ENCODE measurements at regions not wholly inside any gene's neighbourhood (a gene's known extent, or its start where the extent isn't known, plus 50 kb on each side); places are given as distances from the start of the nearest gene placed in this dataset.

DNA sequence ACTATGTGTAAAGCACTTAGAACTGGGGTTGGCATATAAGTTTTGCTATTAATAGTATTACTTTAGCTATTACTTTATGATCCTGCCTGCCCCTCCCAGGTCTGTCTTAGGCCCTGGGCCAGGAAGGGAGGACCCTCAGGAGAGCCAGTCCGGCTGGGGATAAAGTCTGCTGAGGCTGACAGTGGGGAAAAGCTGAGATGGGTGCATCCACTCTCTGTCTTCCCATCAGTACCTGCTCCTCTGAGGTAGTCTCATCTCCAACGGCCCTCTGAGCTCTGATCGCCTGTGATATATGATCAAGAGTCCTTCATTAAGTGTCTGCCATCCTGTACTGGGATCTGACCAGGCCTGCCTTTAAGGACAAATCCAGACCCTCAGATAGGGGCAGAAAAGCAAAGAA, 156.5 kb upstream of the PJA1 start:
- Mint-ChIP-seq H3K27me3 (peaks cover 49% of the 10 kb centered on the region), H3K4me1 (ENCODE audit: low read depth) (no peaks in the 10 kb centered on the region), H3K36me3 (ENCODE audit: low read depth) (no peaks in the 10 kb centered on the region), H3K9me3 (no peaks in the 10 kb centered on the region), H3K27ac (no peak overlapping the region), H3K4me3 (no peak overlapping the region)
- no peak for DNase-seq

GRCh38 chrX:69321006-69321655, 155.9 kb upstream of the PJA1 start:
- no peak overlapping the region for H3K4me3 Mint-ChIP-seq
- peaks cover 53% of the 10 kb centered on the region for H3K27me3 Mint-ChIP-seq
- H3K36me3 Mint-ChIP-seq (ENCODE audit: low read depth): no peaks in the 10 kb centered on the region
- no peak overlapping the region for H3K27ac Mint-ChIP-seq
- DNase-seq: no peak
- no peaks in the 10 kb centered on the region for H3K9me3 Mint-ChIP-seq
- no peaks in the 10 kb centered on the region for H3K4me1 Mint-ChIP-seq (ENCODE audit: low read depth)

GRCh38 chrX:69320116-69320515, 154.9 kb upstream of the PJA1 start:
- DNase-seq: no peak
- Mint-ChIP-seq H3K27ac (no peak overlapping the region), H3K9me3 (no peaks in the 10 kb centered on the region), H3K36me3 (ENCODE audit: low read depth) (no peaks in the 10 kb centered on the region), H3K4me3 (no peak overlapping the region), H3K27me3 (peaks cover 54% of the 10 kb centered on the region), H3K4me1 (ENCODE audit: low read depth) (no peaks in the 10 kb centered on the region)

GRCh38 chrX:69319376-69319775, 154.1 kb upstream of the PJA1 start:
- H3K4me1 Mint-ChIP-seq (ENCODE audit: low read depth): no peaks in the 10 kb centered on the region
- H3K4me3 Mint-ChIP-seq: no peak overlapping the region
- H3K27ac Mint-ChIP-seq: no peak overlapping the region
- no peaks in the 10 kb centered on the region for H3K36me3 Mint-ChIP-seq (ENCODE audit: low read depth)
- no peak for DNase-seq
- H3K27me3 Mint-ChIP-seq: peaks cover 54% of the 10 kb centered on the region
- no peaks in the 10 kb centered on the region for H3K9me3 Mint-ChIP-seq

GRCh38 chrX:69318651-69319340, 153.5 kb upstream of the PJA1 start:
- H3K9me3 Mint-ChIP-seq: no peaks in the 10 kb centered on the region
- H3K36me3 Mint-ChIP-seq (ENCODE audit: low read depth): no peaks in the 10 kb centered on the region
- DNase-seq: no peak
- no peaks in the 10 kb centered on the region for H3K4me1 Mint-ChIP-seq (ENCODE audit: low read depth)
- no peak overlapping the region for H3K27ac Mint-ChIP-seq
- H3K27me3 Mint-ChIP-seq: peaks cover 54% of the 10 kb centered on the region
- no peak overlapping the region for H3K4me3 Mint-ChIP-seq

DNA sequence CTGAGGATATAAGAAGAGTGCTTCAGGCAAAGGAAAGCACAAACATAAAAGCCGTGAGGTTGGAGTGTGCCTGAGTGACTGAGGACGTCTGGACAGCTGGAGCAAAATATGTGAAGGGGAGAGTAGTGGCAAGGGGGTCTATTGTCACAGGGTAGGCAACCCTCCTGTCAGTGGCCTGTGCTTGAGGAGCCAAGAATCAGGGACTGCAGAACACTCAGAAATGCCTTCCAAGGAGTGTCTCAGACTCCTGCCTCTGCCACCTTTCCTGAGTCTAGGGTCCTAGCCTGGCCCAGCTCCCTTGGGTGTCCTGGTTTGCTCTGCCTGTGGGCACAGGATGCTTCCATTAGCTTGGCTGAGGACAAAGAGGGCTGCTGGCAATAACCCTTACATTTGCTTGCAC, 152.5 kb upstream of the PJA1 start:
- Mint-ChIP-seq H3K4me3 (no peak overlapping the region), H3K27me3 (peaks cover 54% of the 10 kb centered on the region), H3K4me1 (ENCODE audit: low read depth) (no peaks in the 10 kb centered on the region), H3K9me3 (no peaks in the 10 kb centered on the region), H3K36me3 (ENCODE audit: low read depth) (no peaks in the 10 kb centered on the region), H3K27ac (no peak overlapping the region)
- DNase-seq: no peak

- H3K36me3 Mint-ChIP-seq (ENCODE audit: low read depth): no peaks in the 10 kb centered on the region
- H3K9me3 Mint-ChIP-seq: no peaks in the 10 kb centered on the region
- DNase-seq: no peak
- H3K27me3 Mint-ChIP-seq: peaks cover 43% of the 10 kb centered on the region
- no peak overlapping the region for H3K4me3 Mint-ChIP-seq
- no peak overlapping the region for H3K27ac Mint-ChIP-seq
- no peaks in the 10 kb centered on the region for H3K4me1 Mint-ChIP-seq (ENCODE audit: low read depth)
Measured at GRCh38 chrX:69314436-69315348, 149.4 kb upstream of the PJA1 start.

DNA sequence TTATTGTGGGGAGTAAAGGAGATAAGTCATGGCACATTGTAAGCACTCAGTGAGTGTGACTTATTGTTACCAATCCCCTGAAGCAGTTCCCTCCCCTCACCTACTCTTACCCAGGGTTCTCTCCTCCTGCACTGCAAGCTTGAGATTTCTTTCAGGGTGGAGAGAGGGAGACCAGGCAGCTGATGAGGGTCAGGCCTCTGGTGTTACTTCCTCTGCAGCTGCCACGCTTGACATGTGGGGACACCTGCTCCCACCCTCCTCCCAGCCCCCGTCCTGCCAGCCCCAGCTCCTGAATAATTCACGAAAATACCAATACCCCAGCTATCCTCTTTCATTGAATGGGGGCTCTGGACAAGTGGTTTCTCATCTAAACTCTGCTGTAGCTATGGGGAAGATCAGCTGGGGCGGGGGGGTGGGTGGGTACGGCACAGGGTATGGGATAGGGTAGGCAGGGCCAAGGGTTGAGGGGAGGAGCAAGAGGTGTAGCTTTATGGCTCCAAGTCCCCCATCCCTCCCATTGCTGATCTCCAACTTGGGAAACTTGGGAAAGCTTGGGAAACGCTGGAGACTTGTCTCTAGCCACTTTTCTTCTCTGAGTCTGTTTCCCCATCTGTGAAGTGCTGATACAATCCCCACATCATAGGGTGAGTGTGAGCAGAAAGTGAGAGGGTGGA, 148.5 kb upstream of the PJA1 start:
- no peak for DNase-seq
- H3K4me3 Mint-ChIP-seq: no peak overlapping the region
- peaks cover 46% of the 10 kb centered on the region for H3K27me3 Mint-ChIP-seq
- H3K27ac Mint-ChIP-seq: no peak overlapping the region
- H3K4me1 Mint-ChIP-seq (ENCODE audit: low read depth): no peaks in the 10 kb centered on the region
- H3K36me3 Mint-ChIP-seq (ENCODE audit: low read depth): no peaks in the 10 kb centered on the region
- no peaks in the 10 kb centered on the region for H3K9me3 Mint-ChIP-seq

GRCh38 chrX:69311936-69312670, 146.8 kb upstream of the PJA1 start:
- no peaks in the 10 kb centered on the region for H3K9me3 Mint-ChIP-seq
- peaks cover 39% of the 10 kb centered on the region for H3K27me3 Mint-ChIP-seq
- no peak overlapping the region for H3K27ac Mint-ChIP-seq
- DNase-seq: no peak
- no peaks in the 10 kb centered on the region for H3K36me3 Mint-ChIP-seq (ENCODE audit: low read depth)
- H3K4me1 Mint-ChIP-seq (ENCODE audit: low read depth): no peaks in the 10 kb centered on the region
- no peak overlapping the region for H3K4me3 Mint-ChIP-seq

DNA sequence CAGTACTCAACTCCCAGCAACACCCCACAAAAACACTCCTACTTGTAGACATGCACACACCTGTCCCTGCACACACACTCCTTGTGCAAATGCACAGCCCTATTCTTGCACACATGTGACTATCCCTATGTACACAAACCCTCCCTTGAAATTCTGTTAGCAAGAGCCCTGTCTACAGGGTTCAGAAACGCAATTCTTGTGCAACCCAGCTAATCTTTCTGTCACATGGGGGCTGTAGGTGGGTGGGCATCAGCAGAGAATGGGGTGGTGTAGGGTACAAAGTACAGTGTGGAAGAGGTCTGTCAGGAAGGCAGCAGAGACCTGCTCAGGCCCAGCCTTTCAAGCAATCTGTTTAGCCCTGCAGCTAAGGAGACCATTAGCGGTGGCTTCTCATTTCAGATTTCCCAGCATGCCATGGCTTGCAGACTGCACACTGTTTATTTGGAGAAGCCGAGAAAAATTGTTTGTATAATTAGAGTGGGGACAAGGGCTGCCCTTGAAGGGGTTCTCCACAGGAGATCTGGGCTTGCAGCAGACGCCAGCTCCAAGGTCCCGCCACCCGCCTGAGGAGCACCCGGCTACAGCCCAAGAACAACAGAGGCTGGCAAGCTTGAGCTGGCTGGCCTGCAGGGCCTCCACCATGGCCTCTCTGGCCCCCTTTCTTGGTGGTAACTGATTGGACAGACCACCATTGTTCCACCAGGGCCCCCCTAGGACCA, 144.0 kb upstream of the PJA1 start:
- no peak overlapping the region for H3K4me3 Mint-ChIP-seq
- H3K36me3 Mint-ChIP-seq (ENCODE audit: low read depth): no peaks in the 10 kb centered on the region
- peaks cover 44% of the 10 kb centered on the region for H3K27me3 Mint-ChIP-seq
- no peak overlapping the region for H3K27ac Mint-ChIP-seq
- no peaks in the 10 kb centered on the region for H3K4me1 Mint-ChIP-seq (ENCODE audit: low read depth)
- DNase-seq: no peak
- H3K9me3 Mint-ChIP-seq: no peaks in the 10 kb centered on the region

GRCh38 chrX:69307756-69308155, 142.5 kb upstream of the PJA1 start:
- DNase-seq: no peak
- Mint-ChIP-seq H3K27ac (no peak overlapping the region), H3K36me3 (ENCODE audit: low read depth) (no peaks in the 10 kb centered on the region), H3K9me3 (no peaks in the 10 kb centered on the region), H3K27me3 (peaks cover 56% of the 10 kb centered on the region), H3K4me3 (no peak overlapping the region), H3K4me1 (ENCODE audit: low read depth) (no peaks in the 10 kb centered on the region)

DNA sequence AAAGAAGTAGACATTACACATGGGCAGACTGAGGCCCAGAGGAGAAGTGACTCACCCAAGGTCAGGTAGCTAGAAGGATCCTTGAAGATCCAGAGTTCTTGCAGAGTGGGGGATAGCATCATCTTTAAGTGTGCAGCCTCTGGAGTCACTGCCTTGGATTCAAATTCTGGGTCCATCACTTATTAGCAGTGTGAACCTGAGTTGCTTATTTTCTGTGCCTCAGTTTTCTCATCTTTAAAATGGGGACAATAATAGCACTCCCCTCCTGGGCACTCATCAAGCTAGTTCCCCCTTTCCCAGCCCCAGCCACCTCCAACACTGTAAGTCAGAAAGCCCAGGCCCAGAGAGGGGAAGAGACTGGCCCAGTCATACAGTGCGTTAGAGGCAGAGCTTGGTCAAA, 141.8 kb upstream of the PJA1 start:
- Mint-ChIP-seq H3K4me3 (no peak overlapping the region), H3K9me3 (no peaks in the 10 kb centered on the region), H3K4me1 (ENCODE audit: low read depth) (no peaks in the 10 kb centered on the region)

DNA sequence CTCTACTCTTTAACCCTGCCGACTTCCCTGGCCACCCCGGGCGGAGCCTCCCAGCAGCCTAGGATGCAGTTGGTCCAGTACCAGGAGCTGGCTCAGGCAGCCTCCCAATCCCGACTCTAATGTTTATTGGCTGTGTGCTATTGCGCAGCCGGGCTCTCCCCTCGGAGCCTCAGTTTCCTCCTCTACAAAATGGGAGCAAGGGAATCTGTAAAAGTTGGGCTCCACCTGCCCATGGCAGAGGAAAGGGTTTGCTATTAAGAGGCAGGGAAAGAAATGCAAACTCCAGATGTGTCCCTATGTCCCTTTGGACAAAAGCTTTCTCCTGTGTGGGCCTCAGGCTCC, 140.8 kb upstream of the PJA1 start:
- H3K9me3 Mint-ChIP-seq: no peaks in the 10 kb centered on the region
- no peaks in the 10 kb centered on the region for H3K36me3 Mint-ChIP-seq (ENCODE audit: low read depth)
- no peak for DNase-seq
- H3K4me3 Mint-ChIP-seq: no peak overlapping the region
- no peaks in the 10 kb centered on the region for H3K4me1 Mint-ChIP-seq (ENCODE audit: low read depth)
- H3K27me3 Mint-ChIP-seq: peaks cover 59% of the 10 kb centered on the region
- H3K27ac Mint-ChIP-seq: no peak overlapping the region

More for the DNA sequence above, 141.8 kb upstream of the PJA1 start:
- DNase-seq: no peak
- H3K27ac Mint-ChIP-seq: no peak overlapping the region
- peaks cover 58% of the 10 kb centered on the region for H3K27me3 Mint-ChIP-seq
- no peaks in the 10 kb centered on the region for H3K36me3 Mint-ChIP-seq (ENCODE audit: low read depth)
